GM12874 (cell line): ENCODE measurements at regions not wholly inside any gene's neighbourhood (a gene's known extent, or its start where the extent isn't known, plus 50 kb on each side); places are given as distances from the start of the nearest gene placed in this dataset.

Source experiments
- TF ChIP-seq, protein P1 (sequence below): IDR thresholded peaks from 2 replicates; pipeline ENCODE4 v1.5.1; 2011; ENCODE audit warnings: low read depth, mild to moderate bottlenecking, control low read depth, low read length, moderate library complexity; ENCODE audit not compliant: insufficient read depth

- TF ChIP-seq, protein P1, sequence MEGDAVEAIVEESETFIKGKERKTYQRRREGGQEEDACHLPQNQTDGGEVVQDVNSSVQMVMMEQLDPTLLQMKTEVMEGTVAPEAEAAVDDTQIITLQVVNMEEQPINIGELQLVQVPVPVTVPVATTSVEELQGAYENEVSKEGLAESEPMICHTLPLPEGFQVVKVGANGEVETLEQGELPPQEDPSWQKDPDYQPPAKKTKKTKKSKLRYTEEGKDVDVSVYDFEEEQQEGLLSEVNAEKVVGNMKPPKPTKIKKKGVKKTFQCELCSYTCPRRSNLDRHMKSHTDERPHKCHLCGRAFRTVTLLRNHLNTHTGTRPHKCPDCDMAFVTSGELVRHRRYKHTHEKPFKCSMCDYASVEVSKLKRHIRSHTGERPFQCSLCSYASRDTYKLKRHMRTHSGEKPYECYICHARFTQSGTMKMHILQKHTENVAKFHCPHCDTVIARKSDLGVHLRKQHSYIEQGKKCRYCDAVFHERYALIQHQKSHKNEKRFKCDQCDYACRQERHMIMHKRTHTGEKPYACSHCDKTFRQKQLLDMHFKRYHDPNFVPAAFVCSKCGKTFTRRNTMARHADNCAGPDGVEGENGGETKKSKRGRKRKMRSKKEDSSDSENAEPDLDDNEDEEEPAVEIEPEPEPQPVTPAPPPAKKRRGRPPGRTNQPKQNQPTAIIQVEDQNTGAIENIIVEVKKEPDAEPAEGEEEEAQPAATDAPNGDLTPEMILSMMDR: no peak
Measured at GRCh38 chr2:21265752-21266151, 142.0 kb downstream of the TDRD15 start.

DNA sequence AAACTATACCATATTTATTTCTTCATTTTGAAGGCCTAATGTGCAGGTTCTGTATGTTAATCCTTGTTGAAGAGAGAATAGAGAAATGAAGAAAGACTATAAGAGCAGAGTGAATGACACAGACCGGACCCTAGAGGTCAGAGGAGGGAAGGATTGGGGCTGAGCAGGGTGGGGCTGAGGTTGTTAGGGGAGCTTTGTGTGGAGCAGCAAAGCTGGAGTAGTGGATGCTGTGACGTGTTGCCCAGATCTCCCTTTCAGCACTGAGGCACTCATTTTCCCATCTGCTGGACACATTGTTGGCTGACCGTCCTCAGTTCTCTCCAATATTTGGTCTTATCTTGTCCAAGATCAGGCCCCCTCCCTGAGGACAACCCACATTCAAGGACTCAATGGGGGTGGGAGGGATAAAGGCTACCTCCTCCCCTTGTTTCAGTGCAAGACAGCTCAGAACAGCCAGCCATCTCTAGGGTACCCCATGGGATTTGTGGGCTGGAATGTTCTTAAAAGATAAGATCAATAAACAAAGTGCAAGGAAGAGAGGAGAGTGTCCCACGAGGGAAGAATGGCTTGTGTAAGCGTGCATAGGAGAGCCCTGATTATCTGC is 143.6 kb downstream of the TDRD15 start:
- TF ChIP-seq, protein P1: no peak

GRCh38 chr2:21268197-21268877 is 144.6 kb downstream of the TDRD15 start:
- TF ChIP-seq, protein P1: no peak

GRCh38 chr2:21268878-21269224 is 145.1 kb downstream of the TDRD15 start:
- TF ChIP-seq, protein P1: no peak

DNA sequence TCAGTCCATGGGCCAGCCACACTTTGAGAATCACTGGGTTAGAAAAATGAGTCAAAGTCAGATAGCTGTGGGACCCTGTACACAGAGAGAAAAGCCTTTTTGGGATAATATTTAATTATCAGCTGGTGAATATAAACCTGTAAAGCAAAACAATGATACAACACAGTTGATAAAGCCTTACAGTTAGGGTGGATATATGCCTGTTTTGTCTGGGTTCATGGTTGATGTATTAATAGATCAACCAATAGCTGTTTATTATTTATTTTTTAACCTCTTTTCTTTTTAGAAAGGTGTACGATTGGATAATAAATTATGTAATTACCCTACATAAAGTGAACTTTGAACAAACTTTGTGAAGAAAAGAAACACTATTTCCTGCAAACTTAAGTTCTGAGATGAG is 145.6 kb downstream of the TDRD15 start:
- TF ChIP-seq, protein P1: no peak

GRCh38 chr2:21270083-21270491 is 146.3 kb downstream of the TDRD15 start:
- TF ChIP-seq, protein P1: no peak

- TF ChIP-seq, protein P1: no peak
Measured at GRCh38 chr2:21270708-21271122, 146.9 kb downstream of the TDRD15 start.
